ENCODE measurements at regions not wholly inside any gene's neighbourhood (a gene's known extent, or its start where the extent isn't known, plus 50 kb on each side); places are given as distances from the start of the nearest gene placed in this dataset.

- TF ChIP-seq, protein P1, sequence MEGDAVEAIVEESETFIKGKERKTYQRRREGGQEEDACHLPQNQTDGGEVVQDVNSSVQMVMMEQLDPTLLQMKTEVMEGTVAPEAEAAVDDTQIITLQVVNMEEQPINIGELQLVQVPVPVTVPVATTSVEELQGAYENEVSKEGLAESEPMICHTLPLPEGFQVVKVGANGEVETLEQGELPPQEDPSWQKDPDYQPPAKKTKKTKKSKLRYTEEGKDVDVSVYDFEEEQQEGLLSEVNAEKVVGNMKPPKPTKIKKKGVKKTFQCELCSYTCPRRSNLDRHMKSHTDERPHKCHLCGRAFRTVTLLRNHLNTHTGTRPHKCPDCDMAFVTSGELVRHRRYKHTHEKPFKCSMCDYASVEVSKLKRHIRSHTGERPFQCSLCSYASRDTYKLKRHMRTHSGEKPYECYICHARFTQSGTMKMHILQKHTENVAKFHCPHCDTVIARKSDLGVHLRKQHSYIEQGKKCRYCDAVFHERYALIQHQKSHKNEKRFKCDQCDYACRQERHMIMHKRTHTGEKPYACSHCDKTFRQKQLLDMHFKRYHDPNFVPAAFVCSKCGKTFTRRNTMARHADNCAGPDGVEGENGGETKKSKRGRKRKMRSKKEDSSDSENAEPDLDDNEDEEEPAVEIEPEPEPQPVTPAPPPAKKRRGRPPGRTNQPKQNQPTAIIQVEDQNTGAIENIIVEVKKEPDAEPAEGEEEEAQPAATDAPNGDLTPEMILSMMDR (IDR thresholded peaks at IDR 0.05; ENCODE audit: insufficient read depth, low read depth, low read length), result no peak
- no peak for TF ChIP-seq EZH2 (IDR thresholded peaks at IDR 0.05; ENCODE audit: insufficient read depth, low read length)
Observed at GRCh38 chr4:59973492-59973891, 1226.6 kb upstream of the ADGRL3 start.

All from astrocyte (in vitro differentiated cells and primary cell).